ENCODE measurements at regions not wholly inside any gene's neighbourhood (a gene's known extent, or its start where the extent isn't known, plus 50 kb on each side); places are given as distances from the start of the nearest gene placed in this dataset.
A peak's percentile ranks its signal among the peaks of the same experiment; 100 is the strongest.

GRCh38 chr5:40346901-40347300 lies 332.8 kb upstream of the PTGER4 start:
- DNase-seq, result no peak

GRCh38 chr5:40338434-40338833 lies 341.3 kb upstream of the PTGER4 start:
- peak in 1 of 2 donors; percentile 11 for DNase-seq

DNA sequence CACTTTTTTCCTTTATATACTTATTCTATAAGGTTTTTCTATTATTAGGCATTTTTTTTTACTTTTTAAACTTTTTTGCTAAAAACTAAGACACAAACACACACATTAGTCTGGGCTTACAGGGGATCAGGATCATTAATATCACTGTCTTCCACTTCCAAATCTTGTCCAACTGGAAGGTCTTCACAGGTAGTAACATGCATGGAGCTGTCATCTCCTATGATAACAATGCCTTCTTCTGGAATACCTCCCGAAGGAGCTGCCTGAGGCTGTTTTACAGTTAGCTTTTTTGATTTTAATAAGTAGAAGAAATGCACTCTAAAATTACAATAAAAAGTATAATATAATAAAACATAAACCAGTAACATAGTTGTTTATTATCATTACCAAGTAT lies 345.5 kb upstream of the PTGER4 start:
- no peak for DNase-seq

DNA sequence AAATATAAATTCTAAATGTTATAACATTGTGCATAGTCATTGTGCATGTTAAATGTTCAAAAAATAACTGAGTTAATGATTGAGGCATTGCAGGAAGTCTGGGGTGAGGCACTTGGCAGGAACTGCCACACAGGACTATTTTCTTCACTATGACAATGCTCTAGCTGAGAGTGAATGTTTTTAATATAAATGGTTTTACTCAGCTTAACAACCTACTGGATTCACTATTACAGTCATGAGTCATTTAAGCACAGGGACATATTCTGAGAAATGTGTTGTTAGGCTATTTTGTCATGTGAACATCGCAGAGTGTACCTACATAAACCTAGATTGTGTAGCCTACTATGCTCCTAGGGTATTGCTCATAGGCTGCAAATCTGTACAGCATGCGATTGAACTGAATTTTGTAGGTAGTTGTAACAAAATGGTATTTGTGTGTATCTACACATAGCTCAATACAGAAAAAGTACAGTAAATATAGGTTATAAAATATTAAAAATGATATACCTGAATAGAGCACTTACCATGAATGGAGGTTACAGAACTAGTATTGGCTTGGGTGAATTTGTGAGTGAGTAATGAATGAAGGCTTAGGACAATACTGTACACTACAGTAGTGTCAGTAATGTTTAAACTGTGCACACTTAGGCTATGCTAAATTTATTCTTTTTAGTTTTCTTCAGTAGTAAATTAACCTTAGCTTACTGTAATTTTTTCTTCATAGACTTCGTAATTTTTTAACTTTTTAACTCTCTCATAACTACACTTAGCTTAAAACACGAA lies 346.1 kb upstream of the PTGER4 start:
- DNase-seq, result no peak

- DNase-seq, result no peak
Measured at GRCh38 chr5:40332970-40333369, 346.7 kb upstream of the PTGER4 start.

DNA sequence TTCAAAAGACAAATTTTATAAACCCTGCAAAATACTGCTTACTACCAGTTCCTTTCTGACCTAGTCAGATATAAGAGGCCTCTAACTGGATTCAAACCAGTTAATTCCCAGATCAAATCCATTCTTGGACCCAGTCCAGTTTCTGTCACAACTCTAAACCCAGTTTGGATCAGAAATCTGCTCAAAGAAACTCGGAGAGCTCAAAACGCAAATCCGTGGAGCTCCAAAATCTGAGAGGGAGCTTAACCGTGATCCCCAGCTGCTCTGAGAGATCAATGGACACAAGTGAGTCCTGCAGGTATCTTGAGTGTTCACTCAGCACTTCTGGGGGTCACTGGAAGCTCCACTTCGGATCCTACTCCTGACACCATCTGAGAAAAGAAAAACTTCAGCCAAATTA lies 348.1 kb upstream of the PTGER4 start:
- DNase-seq, result no peak

- DNase-seq, result no peak
Measured at GRCh38 chr5:40321514-40321913, 358.2 kb upstream of the PTGER4 start.

DNA sequence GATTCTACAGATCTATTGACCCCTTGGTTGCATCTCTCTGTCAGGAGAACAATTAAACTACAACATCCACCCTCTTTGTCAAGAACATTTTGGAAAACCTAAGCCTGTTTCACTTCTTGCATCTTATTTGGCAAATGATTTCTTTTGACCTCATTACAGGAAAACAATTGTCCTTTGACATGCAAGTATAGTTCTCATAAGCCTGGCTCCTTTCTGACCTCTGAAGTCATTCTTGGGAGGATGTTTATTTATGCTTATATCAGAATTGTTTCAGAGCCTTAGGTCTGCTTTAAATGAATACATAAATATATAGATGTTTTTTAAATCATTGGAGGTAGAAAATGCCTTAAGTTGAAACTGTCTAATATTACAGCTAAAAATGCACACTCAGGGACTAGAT lies 361.3 kb upstream of the PTGER4 start:
- no peak for DNase-seq

DNA sequence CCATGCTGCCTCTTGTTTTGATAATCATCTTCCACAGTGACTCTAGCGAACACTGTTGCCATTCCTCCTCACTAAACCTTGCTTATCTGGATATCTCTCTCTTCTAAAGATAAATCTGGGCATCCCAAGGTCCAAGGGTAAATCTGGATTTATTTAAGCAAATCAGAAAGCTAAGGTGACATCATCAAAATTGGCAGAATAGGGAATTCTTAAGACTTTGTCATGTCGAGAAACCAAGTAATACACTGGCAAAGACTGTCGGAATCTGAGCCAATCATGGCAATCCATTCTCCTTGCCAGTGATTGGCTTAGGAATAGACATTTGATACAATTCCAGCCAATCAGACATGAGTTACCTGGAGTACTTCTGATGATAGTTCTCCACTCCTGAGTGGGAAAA lies 362.7 kb upstream of the PTGER4 start:
- no peak for DNase-seq

- no peak for DNase-seq
Measured at GRCh38 chr5:40315126-40315525, 364.6 kb upstream of the PTGER4 start.

DNA sequence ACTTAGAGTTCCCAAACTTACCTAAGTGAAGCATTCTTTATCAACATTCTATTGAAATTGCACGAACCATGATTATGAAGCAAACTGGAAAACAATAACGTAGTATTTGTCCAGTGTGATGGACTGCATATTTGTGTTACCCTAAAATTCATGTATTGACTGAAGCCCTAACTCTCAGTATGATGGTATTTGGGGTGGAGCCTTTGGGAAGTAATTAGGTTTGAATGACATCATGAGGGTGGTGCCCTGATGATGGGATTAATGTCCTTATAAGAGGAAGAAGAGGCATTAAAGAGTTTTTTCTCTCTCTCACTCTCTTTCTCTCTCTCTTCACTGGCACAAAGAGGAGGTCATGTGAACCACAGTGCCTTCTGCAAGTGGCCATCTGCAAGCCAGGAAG lies 365.4 kb upstream of the PTGER4 start:
- DNase-seq, result no peak

DNA sequence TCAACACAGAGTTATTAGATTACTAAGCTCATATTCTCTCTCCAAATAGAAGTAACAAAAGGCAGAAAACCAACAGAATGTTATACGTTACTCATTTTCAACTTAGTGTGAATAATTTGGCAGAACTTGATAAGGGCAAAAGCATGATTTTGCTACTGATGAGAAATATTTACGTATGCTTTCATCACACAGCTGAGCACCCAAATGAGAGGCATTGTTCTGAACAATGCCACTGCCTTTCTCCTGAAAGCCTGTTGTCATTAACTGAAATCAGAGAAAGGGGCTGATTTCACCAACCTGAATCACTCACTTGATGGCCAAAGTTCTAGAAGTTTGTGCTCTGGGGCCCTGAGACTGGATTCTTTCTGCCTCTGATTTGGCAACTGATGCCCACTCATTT lies 367.5 kb upstream of the PTGER4 start:
- DNase-seq, result no peak

- no peak for DNase-seq
Measured at GRCh38 chr5:40309851-40310250, 369.9 kb upstream of the PTGER4 start.

GRCh38 chr5:40308867-40309266 lies 370.8 kb upstream of the PTGER4 start:
- DNase-seq, result no peak

GRCh38 chr5:40307920-40308319 lies 371.8 kb upstream of the PTGER4 start:
- no peak for DNase-seq

- no peak for DNase-seq
Measured at GRCh38 chr5:40306869-40307487, 372.7 kb upstream of the PTGER4 start.

DNA sequence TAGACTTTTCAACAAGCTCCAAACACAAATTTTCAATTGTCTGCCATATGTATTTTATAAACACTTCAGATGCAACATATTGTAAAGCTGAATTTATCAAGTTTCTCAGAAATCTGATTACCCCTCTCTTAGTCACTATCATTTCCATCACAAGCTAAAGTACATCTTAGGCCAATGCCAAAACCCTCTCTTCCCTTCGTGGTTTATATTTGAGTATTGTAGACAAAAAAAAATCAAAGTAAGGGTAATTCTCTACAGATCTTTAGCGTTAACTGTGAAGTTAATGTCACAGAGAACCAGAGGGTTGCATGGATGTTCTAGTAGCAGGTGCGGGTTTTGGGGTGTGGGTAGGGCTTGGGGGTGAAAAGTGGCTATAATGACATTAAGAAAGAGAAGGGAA lies 387.7 kb upstream of the PTGER4 start:
- no peak for DNase-seq

GRCh38 chr5:40291338-40291737 lies 388.4 kb upstream of the PTGER4 start:
- DNase-seq, result no peak

DNA sequence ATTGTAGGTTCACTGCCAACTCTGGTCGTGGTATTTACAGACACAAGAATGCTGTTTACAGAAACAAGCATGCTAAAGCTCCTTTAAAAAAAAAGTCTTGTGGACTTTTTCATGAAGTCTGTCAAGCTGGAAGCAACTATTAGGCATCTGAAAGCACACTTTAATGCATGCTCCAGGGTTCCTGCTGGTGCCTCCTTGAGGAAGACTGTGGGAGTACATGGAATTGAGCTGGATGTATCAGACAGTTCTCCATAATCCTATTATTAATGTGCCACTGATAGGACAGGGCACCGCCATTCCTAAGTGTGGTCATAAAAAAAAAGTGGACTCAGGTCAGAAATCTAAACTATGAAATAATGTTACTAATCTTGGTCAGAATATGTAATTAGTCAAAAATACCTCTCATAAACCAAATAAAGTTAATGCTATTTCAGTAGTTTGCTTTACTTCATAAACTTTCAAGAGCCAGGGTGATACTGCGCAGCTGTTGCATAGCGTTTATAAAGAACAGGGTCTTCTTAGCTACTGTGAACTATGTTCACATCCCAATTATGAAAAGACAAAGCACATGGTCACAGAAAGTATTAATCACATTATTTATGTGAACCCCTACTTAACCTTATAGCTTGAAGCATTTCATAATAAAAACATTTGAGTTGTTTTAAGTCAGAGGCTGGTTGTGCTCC lies 390.8 kb upstream of the PTGER4 start:
- no peak for DNase-seq

DNA sequence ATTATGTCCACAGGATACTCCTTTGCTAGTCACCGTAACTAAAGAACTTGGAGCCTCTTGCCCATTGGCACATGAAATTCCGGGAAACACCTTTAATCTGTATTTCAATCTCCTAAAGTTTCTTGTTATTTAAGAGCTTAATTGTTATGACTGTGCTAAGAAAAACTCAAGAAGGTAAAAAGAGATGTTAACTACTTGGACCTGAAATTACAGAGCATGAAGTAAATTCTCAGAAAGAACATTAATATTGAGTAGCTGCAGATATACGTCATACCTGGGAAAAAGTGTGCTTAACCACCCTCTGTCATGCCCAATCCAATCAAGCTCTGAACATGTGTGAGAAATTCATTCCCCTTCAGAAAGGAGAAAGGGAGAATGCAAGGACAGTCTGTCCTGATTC lies 394.9 kb upstream of the PTGER4 start:
- no peak for DNase-seq

- no peak for DNase-seq
Measured at GRCh38 chr5:40278881-40279280, 400.8 kb upstream of the PTGER4 start.

DNA sequence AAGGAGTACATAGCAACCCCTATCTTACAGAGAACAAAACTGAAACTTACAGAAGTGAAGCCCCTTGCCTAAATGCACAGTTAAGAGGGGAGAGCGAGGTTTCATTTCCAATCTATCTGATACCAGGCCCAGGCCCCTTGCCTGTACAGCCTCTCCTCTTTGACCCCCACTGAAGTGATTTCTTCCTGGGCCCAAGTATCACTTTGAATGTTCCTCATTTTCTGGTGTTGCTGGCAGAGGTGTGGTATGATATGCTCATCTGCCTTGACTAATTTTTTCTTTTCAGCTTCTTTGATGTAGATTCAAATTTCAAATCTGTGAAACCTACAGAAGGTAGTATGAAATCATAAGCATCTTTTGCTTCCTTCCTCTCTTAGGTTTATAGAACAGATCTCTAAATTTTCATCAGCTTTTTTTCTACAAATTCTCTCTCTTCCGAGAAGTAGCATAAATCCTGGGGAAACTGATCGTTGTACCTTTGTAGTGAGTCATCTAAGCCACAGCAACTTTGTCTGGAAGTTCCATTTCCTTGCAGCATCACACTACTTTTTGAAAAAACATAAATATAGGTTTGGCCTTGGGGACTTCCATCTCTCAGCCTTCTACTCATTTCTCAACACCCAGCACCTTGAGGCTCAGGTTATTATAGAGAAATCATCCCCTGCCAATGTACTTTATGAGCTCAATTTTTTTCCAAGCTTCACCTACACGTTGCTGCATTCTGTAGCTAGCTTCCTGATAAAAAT lies 402.4 kb upstream of the PTGER4 start:
- peak in 1 of 2 donors; percentile 8 for DNase-seq

GRCh38 chr5:40276426-40277102 lies 403.2 kb upstream of the PTGER4 start:
- DNase-seq, result no peak

All from CD4-positive, alpha-beta T cell treated with Interleukin-1 beta for 1 hour (primary cell).